ENCODE measurements at regions not wholly inside any gene's neighbourhood (a gene's known extent, or its start where the extent isn't known, plus 50 kb on each side); places are given as distances from the start of the nearest gene placed in this dataset.

DNA sequence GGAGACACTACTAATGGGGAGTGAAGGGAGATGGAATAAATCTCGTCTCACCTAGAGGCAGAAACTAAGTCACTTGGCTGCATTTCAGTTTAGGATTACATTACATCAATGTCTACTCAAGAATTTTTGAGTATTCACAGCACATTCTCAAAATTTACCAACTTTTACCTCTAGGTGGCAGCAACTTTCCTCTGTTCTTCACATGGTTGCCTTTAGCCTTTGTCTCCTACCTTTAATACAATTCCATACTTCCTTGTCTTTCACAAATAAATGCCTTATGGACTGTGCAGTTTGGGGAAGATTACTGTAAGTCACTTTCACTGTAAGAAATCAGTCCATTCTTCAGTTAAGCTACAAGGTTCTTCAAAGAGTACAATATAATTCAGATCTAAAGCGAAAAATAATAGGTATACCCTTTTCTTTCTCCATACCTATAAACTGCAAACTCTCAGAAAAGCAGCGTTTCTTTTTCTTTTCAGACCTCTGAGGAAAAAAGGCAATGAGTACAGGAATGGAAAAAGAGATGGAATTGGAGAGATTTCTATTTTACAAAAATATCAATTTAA is 379.4 kb downstream of the KLF12 start:
- peak; percentile 54 to 58 for DNase-seq (ENCODE audit: low read depth in 2 of 2)

DNA sequence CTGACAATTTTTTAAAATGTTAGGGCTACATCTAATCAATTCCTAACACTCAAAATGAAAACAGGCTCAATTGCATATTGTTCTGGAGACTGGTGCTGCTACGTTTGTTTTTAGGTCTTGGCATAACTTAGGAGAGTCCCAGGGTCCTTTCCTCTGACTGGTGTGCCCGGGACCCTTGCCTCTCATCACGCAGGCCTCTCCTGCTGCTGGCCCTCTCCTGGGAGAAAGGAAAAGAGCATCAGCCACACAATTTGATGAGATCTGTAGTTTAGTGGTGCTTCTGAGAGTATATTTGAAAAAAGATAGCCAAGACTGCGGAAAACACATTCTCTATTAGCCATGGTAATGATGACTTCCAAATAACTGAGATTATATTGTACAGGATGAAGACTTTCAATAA is 380.0 kb downstream of the KLF12 start:
- DNase-seq (ENCODE audit: low read depth in 2 of 2), result no peak

DNA sequence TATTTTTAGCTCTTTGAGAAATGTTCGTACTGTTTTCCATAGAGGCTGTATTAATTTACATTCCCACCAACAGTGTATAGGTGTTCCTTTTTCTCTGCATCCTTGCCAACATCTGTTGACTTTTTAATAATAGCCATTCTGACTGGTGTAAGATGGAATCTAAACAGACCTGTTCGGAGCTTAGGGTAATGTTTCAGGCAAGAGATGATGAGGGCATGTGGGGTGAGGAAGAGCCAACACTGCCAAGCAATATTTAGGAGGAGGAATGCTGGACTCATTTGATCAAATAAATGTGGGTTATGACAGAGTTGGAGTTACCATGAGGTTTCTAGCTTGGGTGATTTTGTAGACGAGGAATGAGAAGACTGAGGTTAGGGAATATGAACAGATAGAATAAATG is 382.9 kb downstream of the KLF12 start:
- DNase-seq (ENCODE audit: low read depth in 2 of 2), result no peak

DNA sequence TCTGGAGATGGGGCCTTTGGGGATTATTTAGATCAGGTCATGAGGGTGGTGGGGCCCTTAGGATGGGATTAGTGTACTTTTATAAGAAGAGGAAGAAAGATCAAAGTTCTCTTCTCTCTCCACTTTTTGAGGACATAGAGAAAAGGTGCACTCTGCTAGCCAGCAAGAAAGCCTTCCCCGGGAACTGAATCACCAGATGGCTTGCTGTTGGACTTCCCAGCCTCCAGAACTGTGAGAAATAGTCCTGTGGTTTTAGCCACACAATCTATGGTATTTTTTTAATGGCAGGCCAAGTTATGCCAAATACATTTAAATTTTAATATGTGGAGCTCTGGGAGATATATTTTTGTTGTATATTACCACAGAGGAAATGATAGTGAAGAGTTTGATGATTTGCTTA is 385.8 kb downstream of the KLF12 start:
- DNase-seq (ENCODE audit: low read depth in 2 of 2), result no peak

DNA sequence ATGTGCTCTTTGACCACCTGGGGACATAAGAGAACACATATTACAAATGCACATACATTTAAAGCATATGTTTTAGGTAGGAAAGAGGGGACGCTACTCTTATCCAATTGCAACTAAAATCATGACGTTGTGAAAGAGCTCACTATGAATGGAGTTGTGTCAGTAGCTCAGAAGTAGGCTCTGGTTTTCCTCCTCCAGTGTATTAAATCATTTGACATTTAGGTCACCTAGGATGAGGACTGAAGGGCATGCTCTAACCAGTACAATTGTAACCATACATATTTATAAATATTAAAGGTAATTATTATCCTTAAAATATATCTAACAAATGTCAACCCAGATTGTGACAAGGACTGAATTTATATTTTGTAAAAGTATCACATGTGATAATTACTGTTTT is 389.0 kb downstream of the KLF12 start:
- DNase-seq (ENCODE audit: low read depth in 2 of 2), result no peak

DNA sequence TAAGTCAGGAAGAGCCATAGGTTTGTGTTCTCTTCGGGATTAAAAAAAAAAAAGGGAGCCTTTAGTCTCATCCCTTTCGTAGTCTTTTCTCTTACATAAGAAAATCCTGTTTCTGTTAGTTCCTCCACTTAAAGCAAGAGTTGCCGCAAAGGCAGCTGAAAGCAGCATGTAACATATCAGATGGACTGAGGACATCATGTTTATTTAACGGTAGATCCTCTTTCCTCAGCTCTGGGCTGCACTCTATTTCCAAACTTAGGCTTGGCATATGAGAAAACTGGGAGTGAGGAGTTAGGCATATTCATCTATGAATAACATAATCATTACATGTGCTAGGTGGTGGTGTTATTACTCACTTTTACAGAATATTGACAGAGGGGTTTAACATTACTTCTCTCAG is 391.2 kb downstream of the KLF12 start:
- no peak for DNase-seq (ENCODE audit: low read depth in 2 of 2)

GRCh38 chr13:73741742-73742141 is 392.5 kb downstream of the KLF12 start:
- no peak for DNase-seq (ENCODE audit: low read depth in 2 of 2)

DNA sequence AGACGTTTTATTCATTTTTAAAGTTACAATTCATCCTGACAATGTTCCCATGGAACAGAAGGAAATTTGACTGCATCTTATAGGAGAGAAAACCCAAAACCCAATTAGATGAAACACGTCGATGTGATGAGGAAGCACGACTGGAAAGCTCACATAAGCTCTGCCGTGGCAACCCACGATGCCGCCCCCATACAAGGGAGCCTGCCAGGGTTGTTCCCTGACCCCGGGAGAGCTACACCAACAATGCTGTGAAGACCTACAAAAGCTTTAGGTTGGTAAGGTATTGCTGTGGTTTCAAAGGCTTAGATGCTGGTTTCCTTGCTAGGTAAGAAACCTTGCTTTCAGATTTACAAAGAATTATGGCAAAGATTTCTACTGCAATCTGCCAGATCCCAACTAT is 393.1 kb downstream of the KLF12 start:
- no peak for DNase-seq (ENCODE audit: low read depth in 2 of 2)

DNA sequence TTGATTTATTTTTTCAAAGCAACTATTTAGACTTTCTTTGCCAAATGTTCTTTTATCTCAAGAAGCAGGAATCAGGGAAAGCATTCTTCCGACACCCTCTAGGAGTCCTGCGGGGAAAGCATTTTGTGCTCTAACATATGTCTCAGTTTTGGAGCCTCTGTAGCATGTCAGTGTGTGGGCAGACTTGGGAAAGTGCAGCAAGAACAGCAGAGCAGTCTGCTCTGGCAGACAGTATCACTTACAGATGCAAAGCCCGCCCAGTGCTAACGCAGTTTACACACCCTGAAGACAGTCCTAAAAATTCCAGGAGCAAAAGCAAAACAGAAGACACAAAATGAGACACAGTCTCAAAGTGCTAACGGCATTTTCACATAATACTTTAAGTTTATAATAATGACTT is 393.5 kb downstream of the KLF12 start:
- no peak for DNase-seq (ENCODE audit: low read depth in 2 of 2)

- DNase-seq (ENCODE audit: low read depth in 2 of 2), result no peak
Observed at GRCh38 chr13:73739394-73739793, 394.8 kb downstream of the KLF12 start.

DNA sequence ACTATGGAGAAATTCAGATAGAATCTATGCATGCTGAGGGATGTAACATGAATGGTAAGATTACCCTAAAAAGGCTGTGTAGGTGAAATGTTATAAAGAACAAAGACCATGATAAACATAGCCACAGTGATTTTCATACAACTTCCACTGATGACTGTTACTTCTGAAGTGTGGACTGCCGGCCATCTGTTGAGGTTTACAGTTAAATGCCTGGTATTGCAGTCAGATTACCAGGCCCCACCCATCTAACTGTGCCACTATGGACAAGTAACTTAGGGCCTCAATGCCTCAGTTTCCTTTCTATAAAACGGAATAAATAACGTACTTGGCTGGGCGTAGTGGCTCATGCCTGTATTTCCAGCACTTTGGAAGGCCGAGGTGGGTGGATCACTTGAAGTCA is 395.6 kb downstream of the KLF12 start:
- DNase-seq (ENCODE audit: low read depth in 2 of 2), result no peak

DNA sequence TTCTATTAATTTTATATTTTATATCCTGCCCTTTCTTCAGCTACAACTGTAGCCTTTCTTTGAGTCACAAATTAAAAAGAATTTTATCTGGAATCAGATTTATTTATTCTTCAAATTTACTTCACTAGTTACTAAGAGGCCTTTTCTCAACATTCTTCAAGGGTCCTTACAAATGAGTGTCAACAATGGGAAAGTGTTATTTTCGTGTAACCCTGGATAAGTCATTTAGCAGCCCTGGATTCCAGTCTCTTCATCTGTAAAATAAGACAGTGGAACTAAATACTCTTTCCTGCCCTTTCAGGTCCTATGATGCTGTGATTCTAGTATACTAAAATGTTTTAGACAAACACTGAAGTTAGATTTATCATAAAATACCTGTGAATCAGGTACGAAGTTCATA is 397.0 kb downstream of the KLF12 start:
- DNase-seq (ENCODE audit: low read depth in 2 of 2), result no peak

- DNase-seq (ENCODE audit: low read depth in 2 of 2), result no peak
Observed at GRCh38 chr13:73733706-73734105, 400.5 kb downstream of the KLF12 start.

DNA sequence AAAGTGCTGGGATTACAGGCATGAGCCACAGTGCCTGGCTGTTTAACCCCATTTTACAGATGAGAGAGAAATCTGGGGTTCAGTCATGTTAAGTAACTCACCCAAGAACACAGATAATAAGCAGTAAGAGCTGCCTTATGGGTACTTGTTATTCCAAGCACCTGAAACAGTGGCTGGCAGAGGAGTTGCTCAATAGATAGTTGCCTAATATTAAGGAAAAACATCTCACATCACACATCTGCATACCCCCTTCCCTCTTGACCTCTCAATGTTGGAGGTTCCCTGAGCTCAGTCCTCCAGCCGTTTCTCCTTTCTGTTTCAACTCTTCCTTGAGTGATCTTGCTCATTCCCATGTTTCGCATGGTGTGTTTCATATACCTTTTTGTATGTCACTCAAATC is 401.9 kb downstream of the KLF12 start:
- no peak for DNase-seq (ENCODE audit: low read depth in 2 of 2)

- DNase-seq (ENCODE audit: low read depth in 2 of 2), result no peak
Observed at GRCh38 chr13:73731564-73731963, 402.6 kb downstream of the KLF12 start.

GRCh38 chr13:73730014-73730413 is 404.2 kb downstream of the KLF12 start:
- no peak for DNase-seq (ENCODE audit: low read depth in 2 of 2)

GRCh38 chr13:73729046-73729445 is 405.2 kb downstream of the KLF12 start:
- DNase-seq (ENCODE audit: low read depth in 2 of 2), result no peak

- DNase-seq (ENCODE audit: low read depth in 2 of 2), result peak; percentile 15 to 21
Observed at GRCh38 chr13:73722120-73722519, 412.1 kb downstream of the KLF12 start.

GRCh38 chr13:73721571-73721970 is 412.6 kb downstream of the KLF12 start:
- no peak for DNase-seq (ENCODE audit: low read depth in 2 of 2)

GRCh38 chr13:73720216-73720840 is 413.9 kb downstream of the KLF12 start:
- no peak for DNase-seq (ENCODE audit: low read depth in 2 of 2)

DNA sequence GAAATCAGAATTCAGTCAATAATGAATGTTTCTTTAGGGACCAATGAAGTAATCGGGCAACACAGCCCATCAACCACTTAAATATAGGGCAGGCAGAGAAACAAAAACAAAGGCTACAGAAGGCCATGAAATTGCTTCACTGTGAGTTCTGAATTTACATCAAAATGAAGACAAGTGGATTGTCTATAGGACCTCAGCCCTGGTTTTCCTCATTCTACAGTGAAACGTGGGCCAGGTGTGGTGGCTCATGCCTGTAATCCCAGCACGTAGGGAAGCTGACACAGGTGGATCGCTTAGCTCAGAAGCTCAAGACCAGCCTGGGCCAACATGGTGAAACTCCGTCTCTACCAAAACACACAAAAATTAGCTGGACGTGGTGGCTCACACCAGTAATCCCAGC is 416.0 kb downstream of the KLF12 start:
- DNase-seq (ENCODE audit: low read depth in 2 of 2), result no peak

DNA sequence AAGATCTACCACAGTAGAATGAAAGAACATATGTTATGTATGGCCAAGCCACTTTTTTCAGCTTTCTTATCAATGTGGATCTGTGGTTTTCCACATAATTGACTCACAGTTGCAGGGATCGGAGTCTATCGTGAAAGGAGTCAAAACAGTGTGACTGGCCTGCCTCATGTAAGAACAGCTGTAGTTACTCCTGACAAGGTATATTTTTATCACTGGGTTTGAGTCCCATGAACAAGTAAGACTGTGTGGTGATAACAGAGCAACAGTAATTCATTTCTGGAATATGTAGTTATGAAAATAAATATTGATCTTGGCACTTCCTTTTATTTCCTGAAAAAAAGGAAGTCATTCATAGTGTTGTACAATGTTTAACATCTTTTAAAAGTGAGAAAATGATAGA is 416.6 kb downstream of the KLF12 start:
- no peak for DNase-seq (ENCODE audit: low read depth in 2 of 2)

DNA sequence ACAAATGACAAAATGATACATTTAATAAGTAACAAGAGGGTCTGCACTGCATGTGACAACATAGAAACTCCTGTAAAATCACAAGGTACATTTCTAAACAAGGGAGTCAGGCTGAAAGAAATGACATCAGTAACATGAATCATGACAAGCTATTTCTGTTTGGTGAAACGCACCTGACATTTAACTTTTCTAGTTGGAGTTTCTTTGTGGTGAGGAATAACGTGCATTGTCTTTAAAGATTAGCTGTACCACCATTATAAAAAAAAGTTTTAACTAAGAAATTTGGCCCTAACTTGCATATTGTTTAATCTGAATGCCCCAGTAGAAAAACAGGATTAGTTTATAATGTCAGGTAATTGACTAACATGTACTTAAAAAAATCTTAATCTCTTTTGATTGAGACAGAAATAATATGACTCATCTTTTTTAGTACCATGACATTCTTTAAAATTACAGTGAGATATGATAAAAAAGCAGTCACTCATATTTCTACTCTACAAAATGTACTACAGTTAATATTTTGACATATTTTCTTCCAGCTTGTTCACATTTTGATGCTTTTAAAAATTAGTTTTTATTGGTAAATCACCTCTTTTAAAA is 418.2 kb downstream of the KLF12 start:
- DNase-seq (ENCODE audit: low read depth in 2 of 2), result no peak
